Lung (tissue), 11 donors: ENCODE measurements at regions not wholly inside any gene's neighbourhood (a gene's known extent, or its start where the extent isn't known, plus 50 kb on each side); places are given as distances from the start of the nearest gene placed in this dataset.

Experiments used
- ATAC-seq: fragments of 200-7000 bp; cut with Tn5 transposase; one replicate; pipeline ENCODE4 v1.9.1; 2020; ENCODE audit warnings: moderate number of reproducible peaks; ENCODE audit not compliant: insufficient read depth, low FRiP score
- DNase-seq, 3 donors: peaks; one replicate each; pipeline ENCODE4 v3.0.0-alpha.2; 2013 to 2017
- H3K27ac ChIP-seq, 2 donors: one replicate each; pipeline ENCODE4 v1.5.1; 2013; ENCODE audit warnings: mild to moderate bottlenecking in 2 of 2, moderate library complexity in 2 of 2, control low read depth in 1 of 2, inconsistent platforms in 1 of 2, low read depth in 1 of 2, low read length in 1 of 2
- H3K27me3 ChIP-seq, 3 donors: one replicate each; pipeline ENCODE4 v1.5.1; 2013; ENCODE audit warnings: low read length in 2 of 3; ENCODE audit not compliant: control insufficient read depth in 3 of 3, insufficient read depth in 3 of 3
- H3K36me3 ChIP-seq, 4 donors: one replicate each; pipeline ENCODE4 v1.5.1; 2013; ENCODE audit warnings: low read length in 4 of 4, mild to moderate bottlenecking in 1 of 4, moderate library complexity in 1 of 4; ENCODE audit not compliant: control insufficient read depth in 4 of 4, insufficient read depth in 4 of 4
- H3K4me1 ChIP-seq, 5 donors: one replicate each; pipeline ENCODE4 v1.5.1; 2013; ENCODE audit warnings: low read length in 5 of 5, mild to moderate bottlenecking in 2 of 5, moderate library complexity in 1 of 5; ENCODE audit not compliant: control insufficient read depth in 5 of 5, insufficient read depth in 5 of 5
- H3K4me3 ChIP-seq: one replicate; pipeline ENCODE4 v1.5.1; 2013; ENCODE audit warnings: mild to moderate bottlenecking, control low read depth, moderate library complexity
- H3K9ac ChIP-seq, 2 donors: one replicate each; pipeline ENCODE4 v1.5.1; 2013; ENCODE audit warnings: low read length in 2 of 2, control low read depth in 1 of 2; ENCODE audit not compliant: insufficient read depth in 1 of 2
- H3K9me3 ChIP-seq, 4 donors: one replicate each; pipeline ENCODE4 v1.5.1; 2013; ENCODE audit warnings: low read length in 3 of 4, mild to moderate bottlenecking in 1 of 4, moderate library complexity in 1 of 4; ENCODE audit not compliant: control insufficient read depth in 4 of 4, insufficient read depth in 3 of 4
- WGBS, 2 donors: extraction: QIAGEN DNeasy Blood & Tissue Kit; methylation state at CpG; one replicate each; pipeline ENCODE4 v1.1.7; 2013; 5-methylcytosine and 5-hydroxymethylcytosine counted together
- TF ChIP-seq, protein P1 (sequence below): IDR thresholded peaks from 2 replicates; pipeline ENCODE4 v1.5.1; 2012; ENCODE audit warnings: mild to moderate bottlenecking; ENCODE audit errors: control extremely low read depth, extremely low read depth
- donor health status: control.
- donor health status: control.
- donor health status: Bipolar disorder and iron deficiency.
- donor health status: healthy.
- donor health status: DM: yes; HTN: yes; CAD: no.

DNA sequence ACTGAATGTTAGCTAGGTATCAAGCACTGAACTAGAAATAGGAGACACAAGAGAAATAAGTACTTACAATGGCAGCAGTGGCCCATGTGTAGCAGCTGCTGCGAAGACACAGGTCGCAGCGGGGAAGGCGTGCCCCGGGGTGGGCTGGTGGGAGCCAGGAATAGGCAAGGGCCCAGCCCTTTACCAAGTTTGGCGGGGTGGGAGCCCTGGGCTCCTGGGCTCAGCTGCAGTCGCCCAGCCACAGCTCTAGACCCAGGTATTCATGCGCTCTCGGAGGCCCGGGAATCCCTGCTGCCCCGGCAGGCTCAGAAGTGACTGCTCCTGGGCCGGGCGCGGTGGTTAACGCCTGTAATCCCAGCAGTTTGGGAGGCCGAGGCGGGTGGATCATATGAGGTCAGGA is 1287.3 kb downstream of the CNTNAP5 start:
- Histone ChIP-seq H3K27ac (no peak overlapping the region), H3K27me3 (no peaks in the 10 kb centered on the region), H3K9me3 (peaks cover 0 to 4% (median 0%) of the 10 kb centered on the region in 4 donors), H3K36me3 (no peaks in the 10 kb centered on the region), H3K4me1 (peaks cover 0 to 6% (median 0%) of the 10 kb centered on the region in 5 donors), H3K9ac (no peak overlapping the region), H3K4me3 (no peak overlapping the region)
- WGBS, 2 donors = 95 to 96% methylated on average over 17 of the region's 17 CpGs
- ATAC-seq (no peak), DNase-seq (no peak)
- TF ChIP-seq, protein P1, sequence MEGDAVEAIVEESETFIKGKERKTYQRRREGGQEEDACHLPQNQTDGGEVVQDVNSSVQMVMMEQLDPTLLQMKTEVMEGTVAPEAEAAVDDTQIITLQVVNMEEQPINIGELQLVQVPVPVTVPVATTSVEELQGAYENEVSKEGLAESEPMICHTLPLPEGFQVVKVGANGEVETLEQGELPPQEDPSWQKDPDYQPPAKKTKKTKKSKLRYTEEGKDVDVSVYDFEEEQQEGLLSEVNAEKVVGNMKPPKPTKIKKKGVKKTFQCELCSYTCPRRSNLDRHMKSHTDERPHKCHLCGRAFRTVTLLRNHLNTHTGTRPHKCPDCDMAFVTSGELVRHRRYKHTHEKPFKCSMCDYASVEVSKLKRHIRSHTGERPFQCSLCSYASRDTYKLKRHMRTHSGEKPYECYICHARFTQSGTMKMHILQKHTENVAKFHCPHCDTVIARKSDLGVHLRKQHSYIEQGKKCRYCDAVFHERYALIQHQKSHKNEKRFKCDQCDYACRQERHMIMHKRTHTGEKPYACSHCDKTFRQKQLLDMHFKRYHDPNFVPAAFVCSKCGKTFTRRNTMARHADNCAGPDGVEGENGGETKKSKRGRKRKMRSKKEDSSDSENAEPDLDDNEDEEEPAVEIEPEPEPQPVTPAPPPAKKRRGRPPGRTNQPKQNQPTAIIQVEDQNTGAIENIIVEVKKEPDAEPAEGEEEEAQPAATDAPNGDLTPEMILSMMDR = no peak

DNA sequence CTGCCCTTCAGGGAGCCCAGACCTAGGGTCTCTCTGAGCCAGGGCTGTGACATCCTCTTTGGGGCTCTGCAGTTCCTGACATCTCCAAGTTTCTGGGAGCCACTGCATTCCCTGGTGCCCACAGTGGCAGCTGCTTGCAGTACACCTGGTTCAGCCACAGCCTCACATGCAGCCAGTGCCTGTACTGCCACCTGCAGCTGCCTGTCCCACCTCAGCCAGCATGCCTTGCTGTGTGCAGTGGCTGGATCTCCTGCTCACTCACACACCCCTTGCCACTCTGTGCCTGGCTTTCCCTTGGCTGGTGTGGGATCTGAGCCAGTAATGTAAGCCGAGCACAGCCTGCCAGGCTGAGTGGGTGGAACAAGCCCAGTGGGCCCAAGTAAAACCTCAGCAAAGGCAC is 1288.7 kb downstream of the CNTNAP5 start:
- ATAC-seq = no peak
- WGBS, 2 donors = 55 to 74% methylated on average over 1 of the region's 1 CpG
- Histone ChIP-seq H3K36me3 (no peaks in the 10 kb centered on the region), H3K27me3 (no peaks in the 10 kb centered on the region), H3K9ac (no peak overlapping the region), H3K4me3 (no peak overlapping the region), H3K27ac (no peak overlapping the region), H3K4me1 (peaks cover 0 to 6% (median 0%) of the 10 kb centered on the region in 5 donors), H3K9me3 (peaks cover 0 to 7% (median 0%) of the 10 kb centered on the region in 4 donors)
- DNase-seq = peak in 1 of 3 donors; percentile 10
- TF ChIP-seq, protein P1 = no peak

DNA sequence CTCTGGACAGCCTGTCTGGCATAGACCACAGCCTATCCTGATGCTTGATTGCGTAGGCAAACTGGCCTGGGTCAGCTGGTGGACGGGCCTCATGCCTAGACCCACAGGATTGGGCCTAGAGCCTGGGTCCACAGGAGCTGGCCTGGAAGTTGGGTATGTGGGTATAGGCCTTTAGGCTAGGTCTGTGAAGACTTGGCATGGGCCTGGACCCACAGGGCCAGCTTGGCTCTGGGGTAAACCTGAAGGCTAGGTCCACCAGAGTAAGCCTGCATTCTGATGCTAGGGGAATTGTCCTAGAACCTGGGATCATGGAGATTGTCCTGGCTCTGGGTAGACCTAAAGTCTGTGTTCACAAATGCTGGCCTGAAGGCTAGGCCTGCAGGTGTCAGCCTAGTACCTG is 1293.7 kb downstream of the CNTNAP5 start:
- TF ChIP-seq, protein P1 = no peak
- WGBS, 2 donors = 90 to 91% methylated on average over 2 of the region's 2 CpGs
- H3K9ac ChIP-seq = no peak overlapping the region
- H3K36me3 ChIP-seq = no peaks in the 10 kb centered on the region
- peaks cover 0 to 8% (median 0%) of the 10 kb centered on the region in 4 donors for H3K9me3 ChIP-seq
- no peak for ATAC-seq
- no peak overlapping the region for H3K27ac ChIP-seq
- no peak overlapping the region for H3K4me3 ChIP-seq
- H3K27me3 ChIP-seq = no peaks in the 10 kb centered on the region
- DNase-seq = no peak
- H3K4me1 ChIP-seq = no peaks in the 10 kb centered on the region

DNA sequence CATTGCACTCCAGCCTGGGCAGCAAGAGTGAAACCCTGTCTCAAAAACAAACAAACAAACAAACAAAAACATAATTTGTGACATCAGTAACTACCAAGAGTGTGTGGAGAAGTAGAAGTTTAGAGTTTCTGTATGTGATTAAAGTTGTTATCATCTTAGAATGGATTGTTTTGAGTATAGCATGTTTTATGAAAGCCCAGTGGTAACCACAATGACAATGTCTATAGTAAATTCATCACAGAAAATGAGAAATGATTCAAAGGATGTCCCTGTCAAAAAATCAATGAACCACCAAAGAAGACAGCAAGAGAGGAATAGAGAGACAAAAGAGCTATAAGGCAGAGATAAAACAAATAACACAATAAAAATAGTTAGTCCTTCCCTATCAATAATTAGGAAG is 1299.2 kb downstream of the CNTNAP5 start:
- H3K9me3 ChIP-seq = no peaks in the 10 kb centered on the region
- H3K27me3 ChIP-seq = no peaks in the 10 kb centered on the region
- no peak overlapping the region for H3K4me3 ChIP-seq
- DNase-seq (no peak), ATAC-seq (no peak)
- no peak overlapping the region for H3K27ac ChIP-seq
- no peaks in the 10 kb centered on the region for H3K4me1 ChIP-seq
- no peaks in the 10 kb centered on the region for H3K36me3 ChIP-seq
- TF ChIP-seq, protein P1 = no peak
- no peak overlapping the region for H3K9ac ChIP-seq
